Lung microvascular endothelial cell (primary cell): ENCODE measurements at regions not wholly inside any gene's neighbourhood (a gene's known extent, or its start where the extent isn't known, plus 50 kb on each side); places are given as distances from the start of the nearest gene placed in this dataset.

Experiments
- DNase-seq, 2 donors: peaks; one replicate each; pipeline versions ENCODE4 v3.0.0 to v3.0.0-alpha.2; 2010; ENCODE audit warnings: low read depth in 2 of 2

DNA sequence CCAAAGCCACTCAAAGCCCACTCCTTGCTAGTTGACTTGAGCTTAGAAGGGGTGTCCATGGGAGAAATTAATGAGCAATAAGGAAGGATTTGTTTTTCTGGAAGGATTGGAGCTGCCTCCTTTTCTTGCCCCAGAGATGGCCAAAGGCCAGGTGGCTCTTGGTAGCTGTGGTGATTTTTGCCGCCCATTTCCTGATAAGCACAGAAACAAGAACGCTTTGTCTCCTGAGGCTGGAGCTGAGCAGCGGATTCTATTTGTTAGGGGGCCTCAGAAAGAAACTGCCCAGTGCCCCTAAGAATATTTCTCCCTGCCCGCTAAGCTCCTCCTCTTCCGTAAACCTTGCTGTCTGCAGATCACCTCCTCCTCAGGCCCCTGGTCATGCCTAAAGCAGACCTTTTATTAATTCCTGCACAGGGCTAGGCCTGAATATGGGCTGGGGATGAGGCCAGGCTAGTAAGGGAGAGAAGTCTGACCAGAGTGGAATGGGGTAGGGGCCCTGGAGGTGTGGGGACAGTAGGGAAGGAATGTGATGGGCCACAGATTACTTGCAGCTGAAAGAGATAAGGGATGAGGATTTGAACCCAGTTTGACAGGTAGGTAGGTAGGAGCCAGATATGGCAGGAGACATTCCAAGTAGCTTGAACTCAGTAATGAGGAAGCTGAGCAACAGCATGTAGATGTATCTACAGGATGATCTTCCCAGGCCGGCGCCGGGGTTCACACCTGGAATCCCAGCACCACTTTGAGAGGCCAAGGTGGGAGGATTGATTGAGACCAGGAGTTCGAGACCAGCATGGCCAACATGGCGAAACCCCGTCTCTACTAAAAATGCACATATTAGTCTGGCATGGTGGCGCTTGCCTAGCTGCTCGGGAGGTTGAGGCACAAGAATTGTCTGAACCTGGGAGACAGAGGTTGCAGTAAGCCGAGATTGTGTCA is 71.2 kb upstream of the NAA20 start:
- peak in 1 of 2 donors; percentile 46 for DNase-seq

DNA sequence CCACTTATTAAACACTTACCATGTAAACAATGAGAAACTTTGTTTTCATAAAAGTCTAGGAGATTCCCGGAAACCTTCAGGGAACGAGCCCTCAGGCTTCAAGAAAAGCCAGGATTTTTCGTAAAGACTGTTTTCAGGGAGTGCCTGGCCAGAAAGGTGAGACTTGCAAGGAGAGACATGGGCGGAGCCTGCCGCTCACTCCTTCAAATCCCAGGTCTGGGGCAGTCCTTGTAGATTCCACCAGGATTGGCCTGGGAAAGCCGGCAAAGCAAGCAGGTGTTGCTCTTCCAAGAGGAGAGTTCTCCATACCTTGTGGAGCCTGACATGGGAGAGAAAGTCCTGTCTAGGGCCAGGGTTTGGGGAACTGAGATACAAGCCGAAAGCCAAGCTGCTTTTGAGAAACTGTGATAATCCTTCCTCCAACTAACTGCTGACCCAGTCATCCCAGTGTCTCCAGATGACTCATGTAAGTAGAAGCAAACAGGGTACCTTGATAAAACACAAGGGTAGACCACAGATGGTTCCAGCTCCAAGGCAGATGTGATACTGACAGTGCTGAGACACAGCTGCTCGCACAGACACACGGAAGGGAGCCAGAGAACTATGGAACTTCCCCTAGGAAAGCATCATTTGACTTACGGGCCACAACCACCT is 69.4 kb upstream of the NAA20 start:
- peak in 1 of 2 donors; percentile 58 for DNase-seq

DNA sequence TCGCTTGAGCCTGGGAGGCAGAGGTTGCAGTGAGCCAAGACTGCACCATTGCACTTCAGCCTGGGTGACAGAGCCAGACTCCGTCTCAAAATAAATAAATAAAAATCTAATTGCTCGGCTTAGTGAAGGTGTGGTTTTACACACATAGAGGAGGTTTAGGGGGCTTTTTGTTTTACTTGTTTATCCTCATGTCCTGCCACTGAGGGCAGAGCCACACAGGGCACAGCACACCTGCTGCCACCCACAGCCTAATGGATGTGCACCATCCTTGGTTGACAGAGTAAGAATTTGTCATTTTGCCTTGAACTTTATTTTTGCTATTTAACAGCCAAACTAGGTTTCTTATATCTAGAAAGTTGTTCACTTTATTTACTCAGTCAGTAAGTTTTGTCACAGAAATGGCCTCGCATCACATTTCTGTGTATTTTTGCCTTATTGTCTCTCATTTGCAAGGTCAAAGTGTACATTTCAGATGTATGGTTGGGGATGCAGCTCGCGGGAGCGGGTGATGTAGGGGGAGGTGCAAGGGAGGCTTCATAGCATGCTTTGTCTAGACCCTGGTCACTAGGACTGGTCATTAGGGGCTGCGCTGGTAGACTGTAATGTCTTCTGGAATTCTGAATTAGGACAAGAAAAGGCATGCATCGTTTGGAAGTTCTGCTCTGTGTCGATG is 67.8 kb upstream of the NAA20 start:
- DNase-seq: no peak

DNA sequence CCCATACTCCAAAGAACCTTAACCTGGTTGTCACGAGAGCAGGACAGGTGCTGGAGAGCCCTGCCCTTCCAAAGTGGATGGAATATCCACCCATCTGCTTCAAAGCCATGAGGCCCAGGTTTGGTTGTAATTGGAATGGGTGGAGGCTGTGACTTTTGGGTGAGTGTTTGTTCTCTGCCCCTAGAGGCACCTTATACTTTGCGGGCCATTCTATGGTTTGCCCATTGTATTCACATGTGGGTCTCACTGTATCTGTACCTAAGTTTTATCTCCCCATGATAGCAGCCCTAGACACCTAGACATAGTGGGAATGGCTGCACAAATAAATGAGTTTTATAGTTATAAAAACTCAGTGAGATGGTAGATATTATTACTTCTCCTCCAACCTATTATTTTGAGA is 67.1 kb upstream of the NAA20 start:
- DNase-seq: no peak

DNA sequence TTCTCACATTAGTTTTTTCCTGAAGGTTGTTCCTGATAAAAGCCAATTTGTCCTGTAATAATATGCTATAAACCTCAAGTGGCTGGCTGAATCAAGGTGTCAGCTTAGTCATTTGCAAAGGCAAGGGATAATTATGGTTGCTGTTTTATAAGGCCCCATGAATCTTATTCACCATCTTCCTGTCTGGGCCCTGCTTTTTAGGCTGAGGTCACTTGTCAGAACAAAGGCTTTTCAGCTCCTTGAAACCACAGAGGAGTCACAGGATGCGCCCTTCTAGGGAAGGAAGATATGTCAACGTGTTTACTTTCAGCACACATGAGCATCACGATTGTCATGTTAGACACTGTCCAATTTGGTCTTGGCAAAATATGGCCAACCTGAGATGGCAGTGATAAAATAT is 64.8 kb upstream of the NAA20 start:
- DNase-seq: peak in 1 of 2 donors; percentile 73

DNA sequence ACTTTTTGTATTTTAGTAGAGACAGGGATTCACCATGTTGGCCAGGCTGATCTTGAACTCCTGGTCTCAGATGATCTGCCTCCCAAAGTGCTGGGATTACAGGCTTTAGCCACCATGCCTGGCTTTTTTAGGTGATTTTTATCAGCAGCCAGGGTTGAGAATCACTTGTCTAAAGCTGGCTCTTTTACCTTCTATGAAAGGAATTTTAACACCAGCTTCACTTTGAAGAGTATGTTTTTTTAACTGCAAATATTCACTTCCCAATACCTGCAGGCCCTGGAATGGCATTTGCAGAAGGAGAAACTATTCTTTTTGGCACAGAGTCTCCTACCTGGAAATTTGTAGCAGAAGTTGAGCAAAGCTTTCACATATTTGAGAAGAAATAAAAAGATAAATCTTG is 63.6 kb upstream of the NAA20 start:
- DNase-seq: no peak

DNA sequence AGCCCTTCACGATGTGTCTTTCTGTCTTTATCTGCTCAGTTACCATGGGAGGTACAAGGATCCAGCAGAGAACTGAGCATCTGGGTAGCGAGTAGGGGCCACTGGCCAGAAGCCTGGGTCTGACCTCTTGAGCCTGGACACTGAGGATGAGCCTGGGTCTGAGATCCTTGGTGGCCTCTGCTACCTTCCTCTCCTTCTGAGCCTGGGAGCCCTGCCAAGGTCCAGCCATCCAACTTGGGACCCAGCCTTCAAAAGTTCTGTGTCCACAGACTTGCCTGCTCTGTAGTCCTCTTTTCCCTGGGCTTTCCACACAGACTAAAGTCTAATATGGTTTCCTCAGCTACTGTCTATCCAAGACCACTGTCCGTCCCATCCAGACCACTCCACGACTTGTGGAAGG is 60.2 kb upstream of the NAA20 start:
- no peak for DNase-seq

DNA sequence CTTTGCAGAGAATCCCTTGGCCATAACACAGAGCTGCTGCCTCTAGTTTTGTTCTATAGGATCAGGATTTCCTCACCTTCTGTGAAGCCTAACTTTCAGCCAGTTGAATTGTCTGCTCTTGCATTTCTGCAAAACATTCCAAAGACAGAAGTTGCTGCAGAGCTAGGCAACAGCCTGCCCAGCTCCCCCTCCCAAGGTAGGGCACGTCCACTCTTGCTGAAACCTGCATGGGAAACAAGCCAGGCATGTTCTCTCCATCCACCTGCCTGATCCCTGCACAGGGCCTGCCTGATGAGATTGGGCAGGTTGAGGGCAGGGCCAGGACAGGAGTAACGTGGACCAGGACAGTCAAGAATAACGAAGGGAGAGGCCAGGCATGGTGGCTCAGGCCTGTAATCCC is 58.9 kb upstream of the NAA20 start:
- no peak for DNase-seq

DNA sequence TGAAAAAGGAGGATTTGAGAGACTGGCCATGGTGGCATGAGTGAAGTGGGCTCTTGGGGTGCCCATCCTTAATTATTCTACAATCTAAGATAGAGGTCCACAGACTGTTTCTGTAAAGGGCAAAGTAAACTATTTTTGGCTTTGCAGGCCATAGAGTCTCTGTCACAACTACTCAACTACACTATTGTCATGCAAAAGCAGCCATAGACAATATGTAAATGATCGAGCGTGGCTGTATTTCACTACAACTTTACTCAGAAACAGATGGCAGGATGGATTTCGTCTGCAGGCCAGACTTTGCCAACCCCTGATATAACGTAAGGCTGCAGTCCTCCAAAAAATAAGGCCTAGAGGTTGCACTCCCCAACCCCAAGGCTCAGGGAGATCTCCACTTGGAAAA is 58.2 kb upstream of the NAA20 start:
- DNase-seq: no peak

DNA sequence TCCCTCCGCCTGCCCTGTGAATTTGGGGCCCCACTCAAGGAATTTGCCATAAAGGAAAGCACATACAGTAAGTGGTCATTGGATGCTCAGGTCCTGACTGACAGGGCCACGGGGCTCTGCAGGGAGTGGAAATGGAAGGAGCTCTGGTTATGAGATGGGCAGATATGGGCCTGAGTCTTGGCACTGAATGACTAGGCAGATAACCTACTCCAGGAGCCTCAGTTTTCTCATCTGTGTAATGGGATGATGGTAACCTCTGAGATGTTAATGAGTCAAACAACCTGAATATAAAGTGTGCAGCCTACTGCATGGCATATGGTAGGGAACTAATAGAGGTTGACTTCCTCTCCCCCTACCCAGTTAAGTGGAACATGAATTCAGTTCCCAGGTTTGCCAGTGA is 56.4 kb upstream of the NAA20 start:
- no peak for DNase-seq

DNA sequence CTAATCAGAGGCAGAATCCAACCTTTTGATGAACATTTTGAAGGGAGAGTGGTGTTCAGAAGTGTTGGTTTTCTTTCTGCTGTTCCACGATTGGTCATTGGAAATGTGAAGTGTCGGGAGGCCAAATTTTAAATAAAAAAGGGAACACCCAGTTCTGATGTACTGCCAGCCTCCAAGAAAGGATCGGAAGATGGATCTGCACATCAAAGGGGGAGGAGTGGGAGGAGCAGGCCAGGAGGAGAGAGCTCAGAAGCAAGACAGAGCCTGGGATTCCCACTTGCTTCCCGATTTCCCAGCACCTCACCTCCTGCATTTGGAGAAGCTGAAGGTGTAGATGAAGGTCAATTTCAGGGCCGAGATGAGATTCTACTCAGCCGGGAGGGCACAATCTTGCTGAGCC is 55.9 kb upstream of the NAA20 start:
- DNase-seq: no peak

DNA sequence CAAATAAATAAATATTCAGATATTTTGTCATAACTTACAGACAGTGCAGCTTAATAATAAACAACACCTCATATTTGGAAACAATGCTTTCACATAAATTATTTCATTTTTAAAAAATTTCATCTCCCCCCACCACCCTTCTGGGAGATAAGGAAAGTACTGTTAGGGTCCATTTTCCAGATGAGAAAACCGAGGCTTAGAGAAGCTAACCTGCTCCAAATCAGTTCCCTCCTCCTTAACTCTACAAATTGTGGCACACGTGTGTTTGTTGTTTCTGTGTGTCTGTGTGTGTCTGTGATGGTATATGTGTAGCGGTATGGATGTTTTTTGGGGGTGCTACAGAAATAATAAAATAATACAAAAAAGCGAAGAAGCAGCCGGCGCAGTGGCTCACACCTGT is 54.2 kb upstream of the NAA20 start:
- no peak for DNase-seq

DNA sequence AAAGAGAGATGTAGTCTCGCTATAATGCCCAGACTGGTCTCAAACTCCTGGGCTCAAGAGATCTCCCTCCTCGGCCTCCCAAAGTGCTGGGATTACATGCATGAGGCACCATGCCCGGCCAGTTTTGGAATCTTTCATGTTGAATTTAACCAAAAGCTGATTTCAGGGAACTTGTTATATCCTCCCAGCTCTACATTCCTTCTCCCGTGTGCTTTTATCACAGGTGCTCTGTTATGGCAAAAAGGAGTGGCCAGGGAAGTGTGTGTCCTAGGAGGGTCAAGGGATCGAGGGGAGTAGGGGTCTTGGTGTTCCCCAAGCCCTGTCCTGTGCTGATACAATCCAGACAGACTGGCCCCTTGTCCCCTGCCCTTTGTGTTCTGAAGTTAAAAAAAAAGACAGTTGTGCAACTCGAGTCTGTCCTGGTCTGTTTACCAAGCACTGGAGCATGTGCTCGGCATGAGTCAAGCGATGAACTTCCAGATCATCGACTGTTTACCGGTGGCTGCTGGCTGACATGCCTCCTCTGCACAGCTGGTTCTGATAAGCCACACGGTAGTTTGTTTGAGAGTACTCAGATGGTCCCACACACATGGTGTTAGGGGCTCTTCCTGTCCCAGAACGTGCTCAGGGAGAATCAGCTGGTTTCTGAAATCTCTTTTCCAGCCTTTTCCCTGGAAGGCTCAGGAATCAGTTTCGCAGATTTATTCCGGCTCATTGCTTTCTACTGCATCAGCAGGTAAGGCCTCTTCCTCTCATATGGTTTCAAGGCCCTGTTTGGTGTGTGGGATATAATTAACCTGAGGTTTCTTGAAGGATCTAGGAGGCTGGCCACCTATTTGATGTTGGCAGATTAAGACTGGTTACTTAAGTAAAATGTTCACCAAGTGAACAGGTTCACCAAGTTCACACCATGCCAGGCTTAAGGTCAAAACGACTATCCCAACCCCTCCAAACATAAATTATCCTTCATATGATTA is 52.6 kb upstream of the NAA20 start:
- DNase-seq: peak; percentile 52 to 85

DNA sequence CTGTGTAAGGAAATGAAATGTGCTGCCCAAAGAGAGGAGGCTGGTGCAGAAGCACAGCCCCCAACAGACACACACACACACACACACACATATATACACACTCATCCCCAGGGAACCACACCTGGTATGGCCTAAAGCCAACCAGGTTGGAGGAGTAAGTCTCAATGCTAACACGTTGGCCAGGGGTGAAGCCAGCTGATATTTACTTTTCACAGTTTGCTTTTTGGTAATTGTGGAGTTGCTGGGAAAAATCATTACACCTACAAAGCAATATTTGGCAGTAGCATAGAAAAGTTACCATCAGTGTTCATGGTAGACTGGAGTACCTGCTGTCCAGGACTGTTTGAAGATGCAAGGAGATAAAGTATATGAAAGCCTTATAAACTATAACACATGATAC is 50.3 kb upstream of the NAA20 start:
- DNase-seq: no peak
